ENCODE measurements at regions not wholly inside any gene's neighbourhood (a gene's known extent, or its start where the extent isn't known, plus 50 kb on each side); places are given as distances from the start of the nearest gene placed in this dataset.

GRCh38 chr16:77594799-77595596, 127.3 kb upstream of the NUDT7 start:
- DNase-seq = no peak

- no peak for DNase-seq
Observed at GRCh38 chr16:77596261-77596660, 126.1 kb upstream of the NUDT7 start.

DNA sequence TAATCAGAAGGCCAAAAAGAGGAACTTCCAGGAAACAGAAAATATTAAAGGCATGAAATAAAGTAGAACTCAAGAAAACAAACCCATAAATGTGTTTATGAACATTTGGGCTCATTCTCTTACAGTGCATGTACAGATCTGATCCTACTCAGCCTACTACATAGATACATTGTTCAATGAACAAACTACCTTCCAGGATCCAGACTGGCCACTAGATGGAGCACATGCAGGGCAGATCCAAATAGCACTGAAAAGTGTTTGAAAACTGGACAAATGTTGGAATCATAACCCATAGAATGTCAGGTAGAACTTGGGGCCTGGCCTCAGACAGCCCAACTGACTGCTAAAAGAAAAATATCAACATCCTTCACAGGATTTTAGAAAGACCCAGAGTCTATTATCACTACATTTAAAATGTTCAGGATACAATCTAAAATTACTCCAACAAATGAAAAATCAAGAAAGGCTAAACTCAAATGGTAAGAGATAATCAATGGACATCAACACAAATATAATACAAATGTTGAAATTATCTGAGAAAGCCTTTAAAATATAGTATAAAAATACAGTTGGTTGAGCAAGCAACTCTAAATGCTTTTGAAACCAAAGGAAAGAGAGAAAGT, 122.4 kb upstream of the NUDT7 start:
- DNase-seq = no peak

GRCh38 chr16:77600555-77600954, 121.8 kb upstream of the NUDT7 start:
- no peak for DNase-seq

DNA sequence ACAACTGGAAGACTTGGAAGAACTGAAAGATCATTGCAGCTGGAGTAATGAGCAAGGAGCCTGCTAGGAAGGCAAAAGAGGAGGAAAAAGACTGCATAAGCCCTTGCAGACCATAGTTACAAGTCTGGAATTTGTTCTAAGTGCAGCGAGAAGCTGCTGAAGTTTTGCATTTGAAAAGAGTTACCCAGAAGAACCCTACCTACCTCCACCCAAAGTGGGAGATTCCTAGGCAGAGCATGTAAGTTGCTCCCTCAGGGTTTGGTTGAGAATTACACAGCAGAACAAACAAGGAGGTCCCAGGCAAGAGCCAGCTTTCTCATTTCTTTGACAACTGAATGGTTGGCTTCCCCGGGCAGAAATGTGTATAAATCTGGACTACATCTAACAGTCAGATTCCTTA, 118.7 kb upstream of the NUDT7 start:
- DNase-seq = no peak

DNA sequence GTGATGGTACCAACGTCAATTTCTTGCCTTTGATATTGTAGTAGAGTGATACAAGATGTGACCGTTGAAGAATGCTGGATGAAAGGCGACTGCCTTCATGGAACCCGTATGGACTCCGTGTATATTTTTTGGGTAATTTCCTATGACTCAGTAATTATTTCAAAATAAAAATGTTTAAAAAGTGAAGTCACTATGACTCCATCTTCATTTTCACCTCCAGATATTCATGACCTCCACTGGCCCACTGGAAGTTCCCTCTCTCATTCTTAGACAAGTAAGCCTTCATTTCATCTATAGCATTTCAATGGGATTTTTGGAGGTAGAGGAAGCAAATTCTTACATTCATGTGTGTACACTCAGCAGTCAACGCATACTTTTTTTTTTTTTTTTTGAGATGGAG, 111.8 kb upstream of the NUDT7 start:
- DNase-seq = no peak

DNA sequence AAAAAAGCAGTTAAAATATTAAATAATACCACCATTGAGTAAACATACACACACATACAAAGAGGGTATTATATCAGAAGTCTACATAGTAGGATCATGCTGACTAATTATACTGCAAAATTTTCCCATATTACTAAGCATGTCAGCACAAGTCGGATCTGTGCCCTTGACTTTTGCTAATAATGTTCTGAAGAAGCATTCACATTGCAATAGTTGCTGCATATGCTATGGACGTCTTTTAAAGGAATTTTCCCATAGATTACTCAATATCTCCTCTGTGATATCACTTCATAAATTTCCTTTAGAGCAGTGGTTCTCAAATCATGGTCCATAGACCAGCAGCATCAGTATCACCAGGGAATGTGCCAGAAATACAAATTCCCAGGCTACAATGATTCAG, 110.9 kb upstream of the NUDT7 start:
- DNase-seq = no peak

DNA sequence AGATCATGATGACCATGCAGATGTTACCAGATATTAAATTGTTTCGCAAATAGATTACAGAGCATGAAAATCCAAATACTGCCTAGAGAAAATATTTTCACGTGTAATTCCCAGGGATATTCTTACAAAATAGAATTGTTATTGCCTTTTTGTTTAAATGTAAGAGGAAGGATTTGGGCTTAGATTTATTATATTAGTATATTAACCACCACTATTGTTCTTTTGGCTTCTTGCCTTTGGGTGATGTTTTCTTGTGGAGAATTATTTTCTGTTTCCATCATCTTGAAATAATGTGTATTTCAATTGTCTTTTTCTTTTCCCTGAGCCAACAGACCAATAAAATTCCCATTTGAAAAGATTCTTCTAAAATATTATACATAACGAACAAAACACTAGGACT, 109.7 kb upstream of the NUDT7 start:
- DNase-seq = no peak

- no peak for DNase-seq
Observed at GRCh38 chr16:77613095-77613494, 109.2 kb upstream of the NUDT7 start.

DNA sequence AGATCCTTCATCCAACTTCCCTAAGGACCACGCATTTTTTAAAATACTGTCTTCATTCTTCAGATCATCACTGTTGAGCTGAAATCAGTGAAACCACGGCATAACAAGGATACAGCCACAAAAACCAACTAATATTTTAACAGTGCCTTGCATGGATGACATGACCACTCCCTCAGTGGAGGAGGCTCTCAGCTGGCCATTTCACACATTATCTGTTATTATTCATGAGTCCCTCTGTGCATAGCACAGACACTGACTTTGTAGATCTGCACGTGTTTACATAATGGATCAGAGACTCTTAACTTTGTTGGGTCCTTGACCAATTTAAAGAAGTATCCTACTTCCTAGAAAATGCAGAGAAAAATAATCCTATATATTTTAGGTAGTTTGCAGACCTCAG, 104.8 kb upstream of the NUDT7 start:
- DNase-seq = no peak

GRCh38 chr16:77617996-77618395, 104.3 kb upstream of the NUDT7 start:
- no peak for DNase-seq

DNA sequence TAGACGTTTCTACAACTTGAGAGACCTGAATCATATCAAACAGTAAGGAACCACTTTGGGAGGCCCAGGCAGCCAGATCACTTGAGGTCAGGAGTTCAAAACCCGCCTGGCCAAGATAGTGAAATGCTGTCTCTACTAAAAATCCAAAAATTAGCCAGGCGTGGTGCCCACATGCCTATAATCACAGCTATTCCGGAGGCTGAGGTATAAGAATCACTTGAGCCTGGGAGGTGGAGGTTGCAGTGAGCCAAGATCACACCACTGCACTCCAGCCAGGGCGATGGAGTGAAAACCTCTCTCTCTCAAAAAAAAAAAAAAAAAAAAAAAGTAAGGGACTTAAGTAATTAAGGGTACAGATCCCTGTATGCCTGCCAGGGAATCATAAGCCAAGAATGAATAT, 103.4 kb upstream of the NUDT7 start:
- no peak for DNase-seq

GRCh38 chr16:77624085-77624484, 98.2 kb upstream of the NUDT7 start:
- DNase-seq = no peak

- no peak for DNase-seq
Observed at GRCh38 chr16:77636615-77637014, 85.7 kb upstream of the NUDT7 start.

GRCh38 chr16:77637940-77638339, 84.4 kb upstream of the NUDT7 start:
- DNase-seq = no peak

DNA sequence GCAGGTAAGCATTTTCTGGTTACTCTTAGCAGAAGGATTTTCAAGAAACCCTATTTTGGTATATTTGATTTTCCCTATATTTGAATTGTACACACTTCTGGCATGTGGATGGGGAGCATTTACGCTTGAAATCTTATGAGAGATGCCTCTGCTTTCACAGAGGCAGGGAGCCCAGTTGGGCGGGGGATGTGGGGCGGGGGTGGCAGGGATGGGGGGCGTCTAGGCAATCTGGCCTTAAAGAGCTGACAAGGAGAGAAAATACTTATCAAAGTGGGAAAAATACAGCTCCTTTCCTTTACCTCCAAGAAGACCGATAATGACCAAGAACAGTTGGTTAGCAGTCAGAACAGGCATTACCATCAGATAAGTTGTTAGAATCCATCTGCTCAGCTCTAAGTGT, 79.1 kb upstream of the NUDT7 start:
- no peak for DNase-seq

DNA sequence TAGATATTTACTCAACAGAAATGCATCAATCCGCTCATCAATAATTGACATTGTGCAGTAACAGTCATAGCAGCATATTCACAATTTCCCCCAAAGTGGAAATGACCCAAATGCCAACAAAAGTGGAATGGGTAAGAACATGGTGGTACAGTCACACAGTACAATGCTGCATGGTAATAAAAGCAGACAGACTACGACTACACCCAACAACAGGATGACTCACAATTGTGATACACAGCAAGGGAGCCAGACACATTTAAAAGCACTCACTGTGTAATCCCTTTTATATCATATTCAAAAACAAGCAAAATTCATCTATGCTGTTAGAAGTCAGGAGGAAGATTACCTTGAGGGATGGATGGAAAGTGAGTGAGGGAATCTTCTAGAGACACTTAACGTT, 76.5 kb upstream of the NUDT7 start:
- DNase-seq = no peak

- DNase-seq = no peak
Observed at GRCh38 chr16:77647726-77648125, 74.6 kb upstream of the NUDT7 start.

DNA sequence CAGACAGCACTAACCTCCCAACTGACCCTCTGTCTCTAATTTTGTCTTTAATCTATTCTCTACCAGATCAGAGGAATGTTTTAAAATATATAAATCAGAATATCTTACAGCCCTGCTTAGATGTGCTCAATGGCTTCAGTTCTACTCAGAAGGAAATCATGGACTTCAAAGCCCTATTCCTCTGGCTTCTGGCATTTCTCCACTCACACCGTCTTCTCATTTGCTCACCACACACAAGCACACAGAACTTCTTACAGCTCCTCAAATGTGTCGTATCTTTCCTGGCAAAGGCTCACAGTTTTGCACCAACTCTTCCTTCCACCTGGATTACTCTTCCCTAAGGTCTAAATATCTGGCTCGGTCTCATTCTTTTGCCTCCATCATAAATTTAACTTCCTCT, 71.6 kb upstream of the NUDT7 start:
- no peak for DNase-seq

DNA sequence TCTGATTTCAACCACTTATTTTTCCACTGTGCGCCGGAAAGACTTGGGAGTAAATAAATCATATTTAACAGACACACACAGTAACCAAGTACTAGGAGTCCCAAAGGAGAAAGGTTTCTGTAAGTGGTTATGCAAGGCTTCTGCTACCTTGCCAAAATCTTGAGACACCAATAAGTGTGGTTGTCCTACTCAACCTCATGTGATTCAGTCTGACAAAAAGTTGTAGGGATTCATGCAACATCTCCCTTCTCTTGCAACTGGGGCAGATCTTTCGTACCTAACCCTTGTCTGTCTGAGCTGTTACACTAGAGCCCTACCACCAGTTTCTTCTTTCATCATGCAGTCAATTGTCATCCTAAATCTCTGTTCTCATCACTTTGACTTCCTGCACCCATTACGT, 69.9 kb upstream of the NUDT7 start:
- no peak for DNase-seq

GRCh38 chr16:77657016-77657415, 65.3 kb upstream of the NUDT7 start:
- DNase-seq = no peak

GRCh38 chr16:77660311-77660710, 62.0 kb upstream of the NUDT7 start:
- DNase-seq = no peak

DNA sequence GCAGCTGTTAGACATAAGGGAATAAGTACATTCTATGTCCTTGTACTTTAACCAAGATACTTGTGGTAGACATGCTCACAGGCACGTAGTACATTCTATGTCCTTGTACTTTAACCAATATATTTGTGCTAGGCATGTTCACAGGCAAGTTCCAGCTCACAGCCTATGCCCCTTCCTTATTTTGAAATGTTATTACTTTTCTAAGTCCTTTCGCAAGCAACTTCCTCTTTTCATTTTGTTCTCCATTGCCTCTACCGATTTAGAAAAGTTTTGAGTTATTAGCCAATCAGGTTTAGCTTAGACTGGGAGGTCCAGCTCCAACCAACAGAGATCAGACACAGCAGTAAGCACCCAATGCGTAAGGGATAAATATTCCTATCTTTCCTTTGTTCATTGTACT, 60.1 kb upstream of the NUDT7 start:
- DNase-seq = no peak

GRCh38 chr16:77663711-77664110, 58.6 kb upstream of the NUDT7 start:
- no peak for DNase-seq

DNA sequence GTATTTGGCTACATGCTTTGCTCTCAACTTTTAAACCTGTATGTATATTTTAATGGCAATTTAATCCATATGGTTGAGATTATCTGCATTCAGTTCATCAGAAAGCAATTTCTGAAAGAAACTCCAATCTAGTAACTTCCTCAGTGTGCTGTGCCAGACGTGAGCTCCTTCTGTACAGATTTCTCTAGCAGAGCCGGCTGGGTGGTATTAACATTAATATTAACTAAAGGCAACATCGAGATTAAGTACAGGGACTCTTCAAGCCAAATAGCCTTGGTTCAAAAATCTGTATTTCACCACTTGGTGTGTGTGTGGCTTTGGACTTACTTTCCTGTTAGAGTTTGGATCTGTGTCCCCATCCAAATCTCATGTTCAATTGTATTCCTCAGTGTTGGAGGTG, 55.5 kb upstream of the NUDT7 start:
- DNase-seq = no peak

Measured in stimulated activated naive CD4-positive, alpha-beta T cell (primary cell).